ENCODE measurements at regions not wholly inside any gene's neighbourhood (a gene's known extent, or its start where the extent isn't known, plus 50 kb on each side); places are given as distances from the start of the nearest gene placed in this dataset.
"Not testable (repeated sequence)": the region's sequence is repeated elsewhere in the genome, so short reads cannot be mapped to it uniquely, and the experiment has no call there.

GRCh38 chr13:83153848-83154247 is 728.4 kb downstream of the SLITRK1 start:
- no peak for DNase-seq (ENCODE audit: low read depth, low spot score)
- in situ Hi-C loops (cut with HindIII; ENCODE audit: low pct_unique_long_range_greater_than_20kb, low sequenced_read_pairs) = no loop called here

GRCh38 chr13:83151308-83151660 is 731.0 kb downstream of the SLITRK1 start:
- in situ Hi-C loops (cut with HindIII; ENCODE audit: low pct_unique_long_range_greater_than_20kb, low sequenced_read_pairs) = no loop called here
- no peak for DNase-seq (ENCODE audit: low read depth, low spot score)

- DNase-seq (ENCODE audit: low read depth, low spot score) = peak; percentile 59
- in situ Hi-C loops (cut with HindIII; ENCODE audit: low pct_unique_long_range_greater_than_20kb, low sequenced_read_pairs) = no loop called here
Measured at GRCh38 chr13:83150616-83151307, 731.5 kb downstream of the SLITRK1 start.

GRCh38 chr13:83136660-83137059 is 745.6 kb downstream of the SLITRK1 start:
- no peak for DNase-seq (ENCODE audit: low read depth, low spot score)

GRCh38 chr13:83125791-83126190 is 756.5 kb downstream of the SLITRK1 start:
- no peak for DNase-seq (ENCODE audit: low read depth, low spot score)
- in situ Hi-C loops (cut with HindIII; ENCODE audit: low pct_unique_long_range_greater_than_20kb, low sequenced_read_pairs) = no loop called here

More at GRCh38 chr13:83136660-83137059, 745.6 kb downstream of the SLITRK1 start:
- in situ Hi-C loops (cut with HindIII; ENCODE audit: low pct_unique_long_range_greater_than_20kb, low sequenced_read_pairs) = no loop called here

GRCh38 chr13:83121896-83122295 is 760.4 kb downstream of the SLITRK1 start:
- peak; percentile 16 for DNase-seq (ENCODE audit: low read depth, low spot score)

GRCh38 chr13:83117046-83117445 is 765.2 kb downstream of the SLITRK1 start:
- in situ Hi-C loops (cut with HindIII; ENCODE audit: low pct_unique_long_range_greater_than_20kb, low sequenced_read_pairs) = no loop called here
- DNase-seq (ENCODE audit: low read depth, low spot score) = no peak

More at GRCh38 chr13:83121896-83122295, 760.4 kb downstream of the SLITRK1 start:
- in situ Hi-C loops (cut with HindIII; ENCODE audit: low pct_unique_long_range_greater_than_20kb, low sequenced_read_pairs) = no loop called here

GRCh38 chr13:83101574-83102247 is 780.6 kb downstream of the SLITRK1 start:
- in situ Hi-C loops (cut with HindIII; ENCODE audit: low pct_unique_long_range_greater_than_20kb, low sequenced_read_pairs) = not testable (repeated sequence)
- DNase-seq (ENCODE audit: low read depth, low spot score) = peak; percentile 7

GRCh38 chr13:83100237-83100636 is 782.0 kb downstream of the SLITRK1 start:
- DNase-seq (ENCODE audit: low read depth, low spot score) = peak; percentile 15
- in situ Hi-C loops (cut with HindIII; ENCODE audit: low pct_unique_long_range_greater_than_20kb, low sequenced_read_pairs) = no loop called here

GRCh38 chr13:83088858-83089257 is 793.4 kb downstream of the SLITRK1 start:
- in situ Hi-C loops (cut with HindIII; ENCODE audit: low pct_unique_long_range_greater_than_20kb, low sequenced_read_pairs) = no loop called here
- no peak for DNase-seq (ENCODE audit: low read depth, low spot score)

- in situ Hi-C loops (cut with HindIII; ENCODE audit: low pct_unique_long_range_greater_than_20kb, low sequenced_read_pairs) = no loop called here
- DNase-seq (ENCODE audit: low read depth, low spot score) = no peak
Measured at GRCh38 chr13:83086948-83087347, 795.3 kb downstream of the SLITRK1 start.

GRCh38 chr13:83086088-83086487 is 796.2 kb downstream of the SLITRK1 start:
- in situ Hi-C loops (cut with HindIII; ENCODE audit: low pct_unique_long_range_greater_than_20kb, low sequenced_read_pairs) = no loop called here
- no peak for DNase-seq (ENCODE audit: low read depth, low spot score)

GRCh38 chr13:83085186-83085900 is 796.9 kb downstream of the SLITRK1 start:
- in situ Hi-C loops (cut with HindIII; ENCODE audit: low pct_unique_long_range_greater_than_20kb, low sequenced_read_pairs) = no loop called here
- no peak for DNase-seq (ENCODE audit: low read depth, low spot score)

- in situ Hi-C loops (cut with HindIII; ENCODE audit: low pct_unique_long_range_greater_than_20kb, low sequenced_read_pairs) = no loop called here
- DNase-seq (ENCODE audit: low read depth, low spot score) = no peak
Measured at GRCh38 chr13:83077499-83077898, 804.8 kb downstream of the SLITRK1 start.

- in situ Hi-C loops (cut with HindIII; ENCODE audit: low pct_unique_long_range_greater_than_20kb, low sequenced_read_pairs); DNase-seq (ENCODE audit: low read depth, low spot score): not testable (repeated sequence)
Measured at GRCh38 chr13:83073930-83074329, 808.3 kb downstream of the SLITRK1 start.

- in situ Hi-C loops (cut with HindIII; ENCODE audit: low pct_unique_long_range_greater_than_20kb, low sequenced_read_pairs) = no loop called here
Measured at GRCh38 chr13:83065108-83065507, 817.2 kb downstream of the SLITRK1 start.

GRCh38 chr13:83057119-83057518 is 825.2 kb downstream of the SLITRK1 start:
- no peak for DNase-seq (ENCODE audit: low read depth, low spot score)
- in situ Hi-C loops (cut with HindIII; ENCODE audit: low pct_unique_long_range_greater_than_20kb, low sequenced_read_pairs) = no loop called here

More at GRCh38 chr13:83065108-83065507, 817.2 kb downstream of the SLITRK1 start:
- DNase-seq (ENCODE audit: low read depth, low spot score) = no peak

- DNase-seq (ENCODE audit: low read depth, low spot score) = no peak
- in situ Hi-C loops (cut with HindIII; ENCODE audit: low pct_unique_long_range_greater_than_20kb, low sequenced_read_pairs) = no loop called here
Measured at GRCh38 chr13:83056269-83056668, 826.0 kb downstream of the SLITRK1 start.

GRCh38 chr13:83048419-83048818 is 833.9 kb downstream of the SLITRK1 start:
- DNase-seq (ENCODE audit: low read depth, low spot score) = no peak
- in situ Hi-C loops (cut with HindIII; ENCODE audit: low pct_unique_long_range_greater_than_20kb, low sequenced_read_pairs) = no loop called here
